HepG2 (cell line): ENCODE measurements at regions not wholly inside any gene's neighbourhood (a gene's known extent, or its start where the extent isn't known, plus 50 kb on each side); places are given as distances from the start of the nearest gene placed in this dataset.

Source experiments
- ATAC-seq: fragments of 200-7000 bp; cut with Tn5 transposase; 3 replicates; pipeline ENCODE4 v1.9.1; 2020; ENCODE audit warnings: mild to moderate bottlenecking, moderate library complexity
- BruUV-seq: library from RNA; stranded (reverse); fragments of 400-500 nt; replicated peaks from 2 replicates; lab custom pipeline; 2021; lab: Mats Ljungman, UMichigan
- CTCF ChIA-PET: fragments of 300-600 bp; formaldehyde crosslinking; extraction: SDS; loops from one replicate; lab custom pipeline; 2021; ENCODE audit warnings: low total read pairs, inconsistent platforms, low intra/inter-chr PET ratio; lab: Yijun Ruan, JAX
- POLR2A ChIA-PET: fragments of 350-600 bp; sonication (Branson Sonifier 250); formaldehyde crosslinking; loops from one replicate; lab custom pipeline; 2020; ENCODE audit warnings: antibody characterized with exemption, inconsistent platforms; lab: Yijun Ruan, JAX
- DNase-seq: peaks from one replicate; pipeline ENCODE4 v3.0.0-alpha.2; 2015; ENCODE audit warnings: low spot score
- FAIRE-seq: peaks from 3 replicates; lab custom pipeline; 2011; peaks lifted over from hg19 to GRCh38; lab: Jason Lieb, UNC
- H2AFZ ChIP-seq: one replicate; pipeline ENCODE4 v1.6.1; 2011; ENCODE audit warnings: low read length, inconsistent platforms
- H3K27ac ChIP-seq: fragments of 300-600 bp; 3 replicates; pipeline ENCODE4 v1.8.0; 2011; ENCODE audit warnings: mixed run types, mild to moderate bottlenecking, mixed read lengths, low read length, inconsistent platforms; ENCODE audit not compliant: insufficient read depth; ENCODE audit errors: extremely low read length
- H3K27me3 ChIP-seq, 2 experiments: fragments of 200-600 bp in 1 of 2; 2 replicates in 1 of 2; 3 replicates in 1 of 2; pipeline versions ENCODE4 v1.6.0 to v1.8.0; 2011; ENCODE audit warnings: low read length in 2 of 2, mild to moderate bottlenecking in 2 of 2, moderate library complexity in 2 of 2, inconsistent platforms in 1 of 2; ENCODE audit not compliant: insufficient read depth in 2 of 2, control insufficient read depth in 1 of 2
- H3K36me3 ChIP-seq, 2 experiments: fragments of 200-600 bp in 1 of 2; replicated peaks in 1 of 2; 2 replicates in 1 of 2; 3 replicates in 1 of 2; pipeline versions ENCODE4 v1.5.1 to v1.8.0; 2011; ENCODE audit warnings: low read length in 2 of 2, inconsistent platforms in 1 of 2; ENCODE audit not compliant: insufficient read depth in 2 of 2, control insufficient read depth in 1 of 2
- H3K4me1 ChIP-seq: 2 replicates; pipeline ENCODE4 v1.5.1; 2012; ENCODE audit warnings: low read length, inconsistent platforms; ENCODE audit not compliant: insufficient read depth
- H3K4me2 ChIP-seq: 2 replicates; pipeline ENCODE4 v1.6.0; 2011; ENCODE audit warnings: low read depth, low read length, inconsistent platforms
- H3K4me3 ChIP-seq, 3 experiments: fragments of 200-600 bp in 1 of 3; sonication (generic), shearing (Covaris generic) in 1 of 3; replicated peaks in 1 of 3; 2 replicates each; pipeline ENCODE4 v1.5.1; 2011 to 2016; ENCODE audit warnings: low read length in 3 of 3, inconsistent platforms in 2 of 3, low read depth in 2 of 3, mild to moderate bottlenecking in 2 of 3, control low read depth in 1 of 3, mixed read lengths in 1 of 3; ENCODE audit not compliant: insufficient read depth in 1 of 3
- H3K79me2 ChIP-seq: one replicate; pipeline ENCODE4 v1.6.1; 2011; ENCODE audit warnings: low read length, inconsistent platforms; ENCODE audit not compliant: insufficient read depth
- H3K9ac ChIP-seq: 2 replicates; pipeline ENCODE4 v1.6.0; 2011; ENCODE audit warnings: mild to moderate bottlenecking, low read depth, low read length, inconsistent platforms; ENCODE audit not compliant: insufficient read depth
- H3K9me3 ChIP-seq: 2 replicates; pipeline ENCODE4 v1.5.1; 2012; ENCODE audit warnings: mild to moderate bottlenecking, low read length
- H4K20me1 ChIP-seq: 2 replicates; pipeline ENCODE4 v1.6.0; 2011; ENCODE audit warnings: inconsistent platforms, mild to moderate bottlenecking, low read length, moderate library complexity; ENCODE audit not compliant: insufficient read depth
- ARID2 ChIP-seq: sonication (generic); formaldehyde crosslinking; IDR thresholded peaks from 2 replicates; pipeline ENCODE4 v1.8.1; 2022; ENCODE audit warnings: mild to moderate bottlenecking, missing genetic modification reagents, borderline replicate concordance
- CHCHD3 ChIP-seq: sonication (generic); formaldehyde crosslinking; IDR thresholded peaks from 2 replicates; pipeline ENCODE4 v1.8.0; 2022; ENCODE audit warnings: mild to moderate bottlenecking, missing genetic modification reagents, moderate library complexity
- ETS1 ChIP-seq: sonication (generic); formaldehyde crosslinking; IDR thresholded peaks from 2 replicates; pipeline ENCODE4 v1.4.0; 2020; ENCODE audit warnings: missing genetic modification reagents
- KDM5B ChIP-seq: sonication (generic); formaldehyde crosslinking; IDR thresholded peaks from 2 replicates; pipeline ENCODE4 v1.4.0; 2020; ENCODE audit warnings: missing genetic modification reagents, mild to moderate bottlenecking, borderline replicate concordance
- MYC ChIP-seq: sonication (generic); formaldehyde crosslinking; IDR thresholded peaks from 2 replicates; pipeline ENCODE4 v1.9.0; 2021; ENCODE audit warnings: missing genetic modification reagents, borderline replicate concordance
- NONO ChIP-seq, 2 experiments: fragments of 450-650 bp in 1 of 2; sonication (generic) in 1 of 2; formaldehyde crosslinking in 1 of 2; IDR thresholded peaks in 1 of 2; conservative IDR thresholded peaks in 1 of 2; 2 replicates each; pipeline versions ENCODE4 v1.6.1 to v1.8.0; 2017 to 2022; ENCODE audit warnings: mild to moderate bottlenecking in 1 of 2, missing genetic modification reagents in 1 of 2, moderate library complexity in 1 of 2
- RELA ChIP-seq: sonication (generic); formaldehyde crosslinking; IDR thresholded peaks from 2 replicates; pipeline ENCODE4 v1.4.0; 2020; ENCODE audit warnings: missing genetic modification reagents
- SCMH1 ChIP-seq: sonication (generic); formaldehyde crosslinking; IDR thresholded peaks from 2 replicates; pipeline ENCODE4 v1.9.0; 2021; ENCODE audit warnings: missing genetic modification reagents, mild to moderate bottlenecking, borderline replicate concordance
- SMAD9 ChIP-seq: sonication (generic); formaldehyde crosslinking; IDR thresholded peaks from 2 replicates; pipeline ENCODE4 v1.5.1; 2020; ENCODE audit warnings: mild to moderate bottlenecking, missing genetic modification reagents
- TAF1 ChIP-seq: sonication (generic); formaldehyde crosslinking; IDR thresholded peaks from 2 replicates; pipeline ENCODE4 v1.4.0; 2020; ENCODE audit warnings: missing genetic modification reagents
- ZNF136 ChIP-seq: sonication (generic); formaldehyde crosslinking; IDR thresholded peaks from 2 replicates; pipeline ENCODE4 v1.8.1; 2022; ENCODE audit warnings: low read depth, mild to moderate bottlenecking, moderate library complexity, missing genetic modification reagents
- ZNF337 ChIP-seq: sonication (generic); formaldehyde crosslinking; IDR thresholded peaks from 2 replicates; pipeline ENCODE4 v1.5.1; 2020; ENCODE audit warnings: missing genetic modification reagents, low read depth, mild to moderate bottlenecking, borderline replicate concordance
- ZNF687 ChIP-seq: sonication (generic); formaldehyde crosslinking; IDR thresholded peaks from 2 replicates; pipeline ENCODE4 v1.5.1; 2020; ENCODE audit warnings: mild to moderate bottlenecking, missing genetic modification reagents, moderate library complexity
- ZSCAN21 ChIP-seq: sonication (generic); formaldehyde crosslinking; IDR thresholded peaks from 2 replicates; pipeline ENCODE4 v1.8.0; 2022; ENCODE audit warnings: mild to moderate bottlenecking, missing genetic modification reagents, moderate library complexity, borderline replicate concordance
- WGBS: methylation state at CpG from one replicate; pipeline ENCODE4 v1.1.6; 2017; ENCODE audit warnings: low lambda C conversion rate; 5-methylcytosine and 5-hydroxymethylcytosine counted together
- in situ Hi-C: cut with HindIII; loops from 2 replicates; pipeline ENCODE4 v1.10.0; 2017; ENCODE audit warnings: low pct_unique_long_range_greater_than_20kb; ENCODE audit not compliant: extremely low pct_ligation_motif_present
- intact Hi-C: fragments of 100-400 bp; cut with micrococcal nuclease; formaldehyde crosslinking; loops from one replicate; pipeline ENCODE4 v1.10.0; 2022; ENCODE audit not compliant: unreplicated experiment

- TF ChIP-seq ZNF687 (CRISPR knock-in tag) (no peak), CHCHD3 (CRISPR knock-in tag) (no peak), ZNF136 (no peak), ZSCAN21 (CRISPR knock-in tag) (no peak), MYC (CRISPR knock-in tag) (no peak), RELA (CRISPR knock-in tag) (no peak)
Observed at GRCh38 chr2:182521453-182522404, 94.9 kb upstream of the PDE1A start (continued).

GRCh38 chr2:182522405-182522896 lies 95.6 kb upstream of the PDE1A start:
- intact Hi-C loops (no loop called here), in situ Hi-C loops (no loop called here)
- H3K27ac ChIP-seq, result no peak overlapping the region
- 2% methylated on average over 6 of the region's 6 CpGs for WGBS
- no peaks in the 10 kb centered on the region for H3K9me3 ChIP-seq
- no peaks in the 10 kb centered on the region for H3K79me2 ChIP-seq
- H3K4me1 ChIP-seq, result no peaks in the 10 kb centered on the region
- H4K20me1 ChIP-seq, result no peaks in the 10 kb centered on the region
- POLR2A ChIA-PET, result no interaction called here
- CTCF ChIA-PET, result no interaction called here
- H2AFZ ChIP-seq, result no peak overlapping the region
- BruUV-seq, result no TSS peak
- H3K4me2 ChIP-seq, result no peak overlapping the region
- DNase-seq (no peak), ATAC-seq (no peak), FAIRE-seq (no peak)
- no peaks in the 10 kb centered on the region for H3K27me3 ChIP-seq
- no peaks in the 10 kb centered on the region for H3K36me3 ChIP-seq
- H3K9ac ChIP-seq, result no peak overlapping the region
- no peak overlapping the region for H3K4me3 ChIP-seq
- TF ChIP-seq TAF1, result no peak
- no peak for TF ChIP-seq SCMH1 (CRISPR knock-in tag)
- no peak for TF ChIP-seq ETS1 (CRISPR knock-in tag)
- TF ChIP-seq NONO (IDR thresholded peaks at IDR 0.05), result no peak
- TF ChIP-seq NONO (CRISPR knock-in tag; conservative IDR thresholded peaks at IDR 0.05), result no peak
- TF ChIP-seq ZNF337 (CRISPR knock-in tag), result no peak
- TF ChIP-seq KDM5B (CRISPR knock-in tag), result no peak
- TF ChIP-seq ARID2 (CRISPR knock-in tag), result no peak
- TF ChIP-seq SMAD9 (CRISPR knock-in tag), result no peak
